K562 (cell line): ENCODE measurements at regions not wholly inside any gene's neighbourhood (a gene's known extent, or its start where the extent isn't known, plus 50 kb on each side); places are given as distances from the start of the nearest gene placed in this dataset.

Source experiments
- CTCF ChIP-seq, 3 experiments: IDR thresholded peaks in 2 of 3; conservative IDR thresholded peaks in 1 of 3; 2 replicates each; pipeline ENCODE4 v1.5.1; 2011 to 2012; ENCODE audit warnings: low read length in 3 of 3, mild to moderate bottlenecking in 3 of 3, control low read depth in 2 of 3, improper control_type of control experiment in 1 of 3, inconsistent platforms in 1 of 3, low read depth in 1 of 3, mixed read lengths in 1 of 3, moderate library complexity in 1 of 3; ENCODE audit not compliant: insufficient read depth in 2 of 3
- REST ChIP-seq, 2 experiments: fragments of 450-650 bp; formaldehyde crosslinking in 1 of 2; IDR thresholded peaks; 2 replicates each; pipeline versions ENCODE4 v1.4.0 to v1.6.1; 2014 to 2020; ENCODE audit warnings: mild to moderate bottlenecking in 2 of 2, borderline replicate concordance in 1 of 2, low read depth in 1 of 2
- SMC3 ChIP-seq: conservative IDR thresholded peaks from 2 replicates; pipeline ENCODE4 v1.6.1; 2011; ENCODE audit warnings: low read depth, low read length, improper control_type of control experiment; ENCODE audit not compliant: insufficient read depth
- ZBTB1 ChIP-seq: sonication (generic); formaldehyde crosslinking; IDR thresholded peaks from 2 replicates; pipeline ENCODE4 v1.8.1; 2023; ENCODE audit warnings: missing genetic modification reagents, low read depth, mild to moderate bottlenecking, borderline replicate concordance

- TF ChIP-seq ZBTB1 (no peak), REST (IDR thresholded peaks at IDR 0.05; ENCODE audit: borderline replicate concordance) (no peak), REST (CRISPR knock-in tag; IDR thresholded peaks at IDR 0.05; ENCODE audit: low read depth) (no peak), SMC3 (no peak), CTCF (IDR thresholded peaks at IDR 0.05 in 2 of 3, conservative IDR thresholded peaks at IDR 0.05 in 1 of 3; ENCODE audit: insufficient read depth in 2 of 3, low read depth in 1 of 3, low read length in 3 of 3) (no peak)
These were observed 443.6 kb upstream of the CDH5 start for GRCh38 chr16:65922923-65923322.
